NCI-H446 treated with DMSO at 0.1 percent for 48 hours (cell line): ENCODE measurements at regions not wholly inside any gene's neighbourhood (a gene's known extent, or its start where the extent isn't known, plus 50 kb on each side); places are given as distances from the start of the nearest gene placed in this dataset.

ENCODE experiments used
- DNase-seq: peaks from one replicate; lab custom pipeline; 2025; lab: John Stamatoyannopoulos, UW

GRCh38 chr12:90398285-90398836, 556.6 kb downstream of the CCER1 start:
- no peak for DNase-seq

- DNase-seq: no peak
Measured at GRCh38 chr12:90396556-90396955, 558.4 kb downstream of the CCER1 start.

GRCh38 chr12:90393652-90394051, 561.3 kb downstream of the CCER1 start:
- DNase-seq: no peak

GRCh38 chr12:90393089-90393488, 561.9 kb downstream of the CCER1 start:
- no peak for DNase-seq

- no peak for DNase-seq
Measured at GRCh38 chr12:90390947-90391346, 564.0 kb downstream of the CCER1 start.

GRCh38 chr12:90368081-90368480, 586.9 kb downstream of the CCER1 start:
- DNase-seq: no peak

GRCh38 chr12:90366286-90366685, 588.7 kb downstream of the CCER1 start:
- DNase-seq: no peak

- no peak for DNase-seq
Measured at GRCh38 chr12:90360300-90360699, 594.7 kb downstream of the CCER1 start.

- DNase-seq: no peak
Measured at GRCh38 chr12:90355711-90356355, 599.1 kb downstream of the CCER1 start.

GRCh38 chr12:90343966-90344365, 611.0 kb downstream of the CCER1 start:
- no peak for DNase-seq

- no peak for DNase-seq
Measured at GRCh38 chr12:90342081-90342480, 612.9 kb downstream of the CCER1 start.

- DNase-seq: no peak
Measured at GRCh38 chr12:90339837-90340236, 615.1 kb downstream of the CCER1 start.

- DNase-seq: no peak
Measured at GRCh38 chr12:90338365-90338764, 616.6 kb downstream of the CCER1 start.

GRCh38 chr12:90337018-90337417, 618.0 kb downstream of the CCER1 start:
- DNase-seq: no peak

GRCh38 chr12:90335566-90335965, 619.4 kb downstream of the CCER1 start:
- no peak for DNase-seq

GRCh38 chr12:90333939-90334338, 621.0 kb downstream of the CCER1 start:
- no peak for DNase-seq

- peak; percentile 15 for DNase-seq
Measured at GRCh38 chr12:90333424-90333823, 621.6 kb downstream of the CCER1 start.

- peak; percentile 59 for DNase-seq
Measured at GRCh38 chr12:90331821-90332220, 623.2 kb downstream of the CCER1 start.

GRCh38 chr12:90331262-90331661, 622.6 kb upstream of the ATP2B1 start:
- DNase-seq: peak; percentile 39

GRCh38 chr12:90327793-90328743, 619.4 kb upstream of the ATP2B1 start:
- DNase-seq: peak; percentile 33

- no peak for DNase-seq
Measured at GRCh38 chr12:90323217-90323616, 614.6 kb upstream of the ATP2B1 start.

- no peak for DNase-seq
Measured at GRCh38 chr12:90322006-90322405, 613.4 kb upstream of the ATP2B1 start.

- no peak for DNase-seq
Measured at GRCh38 chr12:90321369-90321768, 612.7 kb upstream of the ATP2B1 start.
